IPS DF 6.9 (cell line): ENCODE measurements at regions not wholly inside any gene's neighbourhood (a gene's known extent, or its start where the extent isn't known, plus 50 kb on each side); places are given as distances from the start of the nearest gene placed in this dataset.

Experiments used
- DNase-seq: peaks from one replicate; pipeline ENCODE4 v3.0.0-alpha.2; 2013; ENCODE audit warnings: low read depth, low spot score
- H3K27ac ChIP-seq: one replicate; pipeline ENCODE4 v1.5.1; 2013; ENCODE audit warnings: low read length, control low read depth
- H3K27me3 ChIP-seq: 2 replicates; pipeline ENCODE4 v1.6.1; 2013; ENCODE audit warnings: mild to moderate bottlenecking, low read length; ENCODE audit not compliant: control insufficient read depth, insufficient read depth
- H3K36me3 ChIP-seq: 2 replicates; pipeline ENCODE4 v1.6.1; 2013; ENCODE audit warnings: low read length; ENCODE audit not compliant: control insufficient read depth, insufficient read depth
- H3K4me1 ChIP-seq: 2 replicates; pipeline ENCODE4 v1.6.1; 2013; ENCODE audit warnings: low read length; ENCODE audit not compliant: control insufficient read depth, insufficient read depth
- H3K4me3 ChIP-seq: 2 replicates; pipeline ENCODE4 v1.5.1; 2013; ENCODE audit warnings: mild to moderate bottlenecking, low read length
- H3K9me3 ChIP-seq: 2 replicates; pipeline ENCODE4 v1.6.1; 2013; ENCODE audit warnings: low read length, inconsistent platforms; ENCODE audit not compliant: control insufficient read depth, insufficient read depth
- WGBS: extraction: QIAGEN DNeasy Blood & Tissue Kit; methylation state at CpG from one replicate; pipeline ENCODE4 v1.1.7; 2013; ENCODE audit warnings: mixed read lengths, missing lambda C conversion rate; ENCODE audit not compliant: insufficient read length, insufficient coverage; 5-methylcytosine and 5-hydroxymethylcytosine counted together

DNA sequence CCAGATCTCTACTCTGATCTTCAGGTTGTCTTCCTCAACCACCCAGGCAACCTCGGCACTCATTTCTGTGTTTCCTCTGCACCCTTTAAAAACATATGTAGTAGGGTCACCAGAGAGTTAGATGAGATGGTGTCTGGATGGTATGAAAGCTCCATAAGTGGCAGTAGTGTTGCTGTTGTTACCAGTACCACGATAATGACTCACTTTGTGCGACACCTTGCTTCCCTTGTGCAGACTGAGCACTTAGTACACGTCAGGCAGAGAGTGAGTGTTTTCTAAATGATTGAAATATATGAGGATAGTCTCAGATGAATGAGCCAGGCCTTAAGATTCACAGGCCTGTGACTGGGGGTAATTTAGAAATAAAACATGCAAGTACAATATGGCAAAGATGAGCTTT, 188.7 kb downstream of the MAF start:
- Histone ChIP-seq H3K27me3 (no peaks in the 10 kb centered on the region), H3K4me1 (peaks cover 2% of the 10 kb centered on the region; the same call in 1 of the 2 replicates), H3K36me3 (no peaks in the 10 kb centered on the region), H3K9me3 (no peaks in the 10 kb centered on the region), H3K27ac (no peak overlapping the region), H3K4me3 (no peak overlapping the region)
- DNase-seq, result no peak
- WGBS, result no CpG with 5 or more reads among the region's 4 CpGs

DNA sequence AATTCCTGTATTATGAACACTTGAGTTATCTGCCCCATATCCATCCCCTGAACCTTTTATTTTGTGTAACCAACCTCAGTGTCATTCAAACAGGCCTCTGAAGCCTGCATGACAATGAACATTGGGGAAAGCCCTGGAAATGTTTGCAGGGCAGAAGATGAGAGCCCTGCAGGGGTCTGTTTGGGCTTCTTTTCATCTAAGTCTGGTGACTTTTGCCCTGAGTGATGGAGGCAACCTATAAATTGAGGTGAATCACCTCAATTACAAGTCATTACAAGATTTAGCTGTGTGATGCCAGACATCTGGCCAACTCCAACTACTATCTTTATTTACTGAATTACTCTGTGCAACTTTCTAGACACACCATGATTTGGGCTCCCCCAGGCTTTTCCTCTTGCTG, 189.2 kb downstream of the MAF start:
- no peak overlapping the region for H3K27ac ChIP-seq
- no peaks in the 10 kb centered on the region for H3K36me3 ChIP-seq
- peaks cover 2% of the 10 kb centered on the region; the same call in 1 of the 2 replicates for H3K4me1 ChIP-seq
- H3K9me3 ChIP-seq, result no peaks in the 10 kb centered on the region
- no peak for DNase-seq
- no peak overlapping the region for H3K4me3 ChIP-seq
- no peaks in the 10 kb centered on the region for H3K27me3 ChIP-seq

DNA sequence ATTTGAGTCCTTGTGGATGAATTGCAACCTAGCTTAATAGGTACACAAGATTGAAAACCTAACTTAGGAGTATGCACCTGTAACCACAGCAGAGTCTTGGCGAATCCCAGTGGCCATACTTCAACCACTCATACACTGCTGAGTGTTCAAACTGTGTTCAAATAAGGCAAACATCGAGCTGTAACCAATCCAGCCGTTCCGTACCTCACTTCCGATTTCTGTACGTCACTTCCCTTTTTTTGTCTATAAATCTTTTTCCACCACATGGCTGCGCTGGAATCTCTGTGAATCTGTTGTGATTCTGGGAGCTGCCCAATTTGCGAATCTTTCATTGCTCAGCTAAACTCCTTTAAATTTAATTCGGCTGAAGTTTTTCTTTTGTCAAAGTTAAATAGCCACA, 190.6 kb downstream of the MAF start:
- DNase-seq, result no peak
- no CpG with 5 or more reads among the region's 9 CpGs for WGBS
- no peaks in the 10 kb centered on the region for H3K27me3 ChIP-seq
- no peak overlapping the region for H3K4me3 ChIP-seq
- H3K9me3 ChIP-seq, result no peaks in the 10 kb centered on the region
- H3K36me3 ChIP-seq, result no peaks in the 10 kb centered on the region
- H3K27ac ChIP-seq, result no peak overlapping the region
- no peaks in the 10 kb centered on the region for H3K4me1 ChIP-seq

DNA sequence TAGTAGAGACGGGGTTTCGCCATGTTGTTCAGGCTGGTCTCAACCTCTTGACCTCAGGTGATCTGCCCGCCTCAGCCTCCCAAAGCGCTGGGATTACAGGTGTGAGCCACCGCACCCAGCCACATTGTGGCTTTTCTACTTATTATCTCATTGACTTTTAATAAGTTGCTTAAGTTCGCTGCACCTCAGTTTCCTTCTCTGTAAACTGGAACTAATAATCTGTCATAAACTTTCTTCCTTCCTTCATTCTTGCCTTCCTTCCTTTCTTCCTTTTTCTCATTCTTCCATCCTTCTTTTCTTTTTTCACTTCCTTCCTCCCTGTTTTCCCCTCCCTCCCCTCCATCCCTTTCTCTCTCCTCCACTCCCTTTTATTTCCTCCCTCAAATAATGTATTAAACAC, 192.2 kb downstream of the MAF start:
- Histone ChIP-seq H3K4me1 (no peaks in the 10 kb centered on the region), H3K9me3 (no peaks in the 10 kb centered on the region), H3K27ac (no peak overlapping the region), H3K27me3 (no peaks in the 10 kb centered on the region), H3K4me3 (no peak overlapping the region), H3K36me3 (no peaks in the 10 kb centered on the region)
- WGBS, result no CpG with 5 or more reads among the region's 6 CpGs
- DNase-seq, result no peak

DNA sequence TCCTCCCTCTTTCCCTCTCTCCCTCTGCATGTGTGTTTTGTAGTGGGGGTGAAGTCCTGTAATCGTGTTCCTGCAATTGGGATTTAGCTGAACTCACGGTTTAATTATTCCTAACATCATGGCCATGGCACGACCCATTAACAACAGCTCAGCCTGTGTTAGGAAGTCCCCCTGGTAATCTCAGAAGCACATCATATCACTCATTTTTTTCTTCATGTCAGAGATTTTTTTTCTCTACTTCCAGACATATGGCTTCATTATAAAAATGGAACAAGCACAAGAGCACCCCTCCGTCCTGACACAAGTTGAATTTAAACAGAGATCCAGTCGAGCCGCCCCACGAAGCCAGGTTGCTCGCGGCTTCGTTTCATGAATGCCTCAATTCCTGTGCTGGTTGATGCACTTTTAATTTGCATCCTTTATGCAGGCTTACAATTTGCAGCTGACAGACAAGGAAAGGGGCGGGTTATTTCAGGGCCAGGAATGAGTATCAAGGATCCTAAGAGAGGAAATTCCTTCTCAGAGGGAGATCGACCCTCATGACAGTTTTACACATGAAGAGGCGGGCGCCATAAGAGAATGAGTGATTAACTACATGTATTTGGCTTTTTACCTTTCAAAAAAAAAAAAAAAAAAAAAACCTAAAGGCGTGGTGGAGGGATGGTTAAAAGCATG, 192.9 kb downstream of the MAF start:
- no peak overlapping the region for H3K4me3 ChIP-seq
- no peaks in the 10 kb centered on the region for H3K4me1 ChIP-seq
- H3K9me3 ChIP-seq, result no peaks in the 10 kb centered on the region
- DNase-seq, result no peak
- no peaks in the 10 kb centered on the region for H3K27me3 ChIP-seq
- H3K27ac ChIP-seq, result no peak overlapping the region
- H3K36me3 ChIP-seq, result no peaks in the 10 kb centered on the region
- no CpG with 5 or more reads among the region's 15 CpGs for WGBS

DNA sequence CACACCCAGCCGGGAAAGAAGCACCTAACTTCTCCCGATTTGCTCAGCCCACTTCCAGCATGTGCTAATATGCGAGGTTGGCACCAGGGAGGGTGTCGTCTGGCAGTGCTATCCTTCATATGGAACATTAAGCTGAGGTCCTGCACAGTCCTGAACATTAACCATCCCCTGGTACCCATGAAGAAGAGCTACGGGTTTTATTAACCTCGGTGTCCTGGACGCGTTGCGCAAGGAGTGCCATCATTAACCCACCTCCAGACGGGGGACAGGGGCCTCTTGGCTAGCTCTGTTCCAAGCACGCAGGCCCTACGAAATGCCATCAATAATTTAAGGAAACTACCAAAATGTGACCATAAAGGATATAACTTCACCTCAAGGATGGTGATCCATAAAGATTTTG, 193.5 kb downstream of the MAF start:
- Histone ChIP-seq H3K27ac (no peak overlapping the region), H3K4me1 (no peaks in the 10 kb centered on the region), H3K36me3 (no peaks in the 10 kb centered on the region), H3K27me3 (no peaks in the 10 kb centered on the region), H3K4me3 (no peak overlapping the region), H3K9me3 (no peaks in the 10 kb centered on the region)
- DNase-seq, result no peak
- WGBS, result no CpG with 5 or more reads among the region's 12 CpGs

DNA sequence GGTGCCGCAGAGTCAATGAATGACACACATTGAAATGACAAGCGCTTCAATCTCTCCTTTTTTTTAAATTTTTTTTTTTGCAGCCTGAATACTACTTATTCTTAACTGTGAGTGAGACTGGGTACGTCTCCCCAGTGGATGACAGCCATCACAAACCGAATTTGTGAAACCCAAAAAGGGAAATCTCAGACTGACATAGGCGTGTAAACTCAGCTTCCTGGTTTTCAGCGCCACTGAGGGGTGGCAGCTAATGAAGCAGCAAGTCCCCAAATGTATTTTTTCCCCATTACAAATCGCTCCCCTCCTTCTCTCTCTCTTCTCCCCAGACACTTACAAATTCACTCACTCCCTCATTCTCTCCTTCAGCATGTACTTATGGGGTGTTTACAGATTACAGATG, 196.0 kb downstream of the MAF start:
- no peak overlapping the region for H3K27ac ChIP-seq
- H3K9me3 ChIP-seq, result no peaks in the 10 kb centered on the region
- no peak overlapping the region for H3K4me3 ChIP-seq
- no peaks in the 10 kb centered on the region for H3K36me3 ChIP-seq
- H3K27me3 ChIP-seq, result no peaks in the 10 kb centered on the region
- no peak for DNase-seq
- no peaks in the 10 kb centered on the region for H3K4me1 ChIP-seq
- WGBS, result 100% methylated on average over 1 of the region's 7 CpGs

DNA sequence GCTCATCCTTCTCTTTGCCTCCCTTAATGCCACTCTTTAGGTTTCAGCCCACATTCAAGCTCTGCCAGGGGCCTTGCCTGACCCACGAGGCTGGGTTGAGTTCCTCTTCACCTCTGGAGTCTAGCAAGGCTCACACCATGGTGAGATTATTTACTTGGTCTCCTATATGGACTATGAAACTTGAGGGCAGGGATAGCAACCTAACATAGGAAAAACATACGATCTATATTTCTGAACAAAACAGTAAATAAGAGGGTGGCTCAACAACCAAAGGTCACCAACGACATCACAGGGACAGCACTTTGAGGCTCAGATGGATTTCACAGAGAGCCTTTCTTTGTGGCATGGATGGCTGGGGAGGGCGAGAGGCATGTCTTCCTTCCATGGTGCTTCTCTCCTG, 197.0 kb downstream of the MAF start:
- DNase-seq, result no peak
- H3K4me3 ChIP-seq, result no peak overlapping the region
- H3K27me3 ChIP-seq, result no peaks in the 10 kb centered on the region
- H3K27ac ChIP-seq, result no peak overlapping the region
- H3K4me1 ChIP-seq, result no peaks in the 10 kb centered on the region
- WGBS, result no CpG with 5 or more reads among the region's 4 CpGs
- H3K9me3 ChIP-seq, result no peaks in the 10 kb centered on the region
- no peaks in the 10 kb centered on the region for H3K36me3 ChIP-seq

DNA sequence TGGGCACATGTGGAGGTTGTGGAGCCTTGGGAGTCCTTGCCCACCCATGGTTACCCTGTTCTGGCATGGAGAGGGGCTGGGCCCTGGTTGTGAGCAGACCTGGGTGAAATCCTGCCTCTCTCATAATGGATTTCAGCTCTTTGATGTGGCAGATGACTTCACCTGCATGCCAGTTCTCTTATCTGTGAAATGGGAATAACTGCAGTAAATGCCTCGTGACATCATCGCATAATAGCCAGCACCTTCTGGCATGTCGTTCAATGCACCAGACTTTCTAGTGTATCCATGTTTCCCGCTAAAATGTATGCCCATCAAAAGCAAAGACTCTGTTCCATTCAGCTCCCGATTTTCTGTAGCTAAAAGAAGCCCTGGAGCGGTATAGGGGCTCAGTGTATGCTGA, 197.6 kb downstream of the MAF start:
- Histone ChIP-seq H3K27ac (no peak overlapping the region), H3K36me3 (no peaks in the 10 kb centered on the region), H3K9me3 (no peaks in the 10 kb centered on the region), H3K4me1 (no peaks in the 10 kb centered on the region), H3K27me3 (no peaks in the 10 kb centered on the region), H3K4me3 (no peak overlapping the region)
- no CpG with 5 or more reads among the region's 6 CpGs for WGBS
- no peak for DNase-seq

DNA sequence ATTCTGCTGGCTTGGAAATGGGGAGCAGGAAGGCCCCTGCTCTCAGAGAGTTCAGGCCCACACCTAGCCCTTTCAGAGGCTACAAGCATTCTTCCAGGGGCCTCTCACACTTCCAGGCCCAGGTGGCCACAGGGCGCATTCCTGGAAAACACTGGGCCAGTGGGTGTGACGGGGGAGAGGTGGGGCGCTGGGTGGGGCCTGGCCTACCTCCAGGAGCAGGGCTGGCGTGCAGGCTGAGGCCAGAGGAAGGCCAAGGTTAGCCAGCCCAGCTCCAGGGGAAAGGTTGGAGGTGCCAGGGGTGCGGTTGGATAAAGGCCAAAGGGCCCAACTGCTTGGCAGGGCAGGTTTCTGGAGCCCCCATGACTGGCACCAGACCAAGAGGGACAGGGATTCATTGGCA, 198.2 kb downstream of the MAF start:
- no peaks in the 10 kb centered on the region for H3K9me3 ChIP-seq
- no peak for DNase-seq
- no peaks in the 10 kb centered on the region for H3K27me3 ChIP-seq
- no peaks in the 10 kb centered on the region for H3K36me3 ChIP-seq
- no peak overlapping the region for H3K4me3 ChIP-seq
- no peaks in the 10 kb centered on the region for H3K4me1 ChIP-seq
- H3K27ac ChIP-seq, result no peak overlapping the region
- no CpG with 5 or more reads among the region's 5 CpGs for WGBS

DNA sequence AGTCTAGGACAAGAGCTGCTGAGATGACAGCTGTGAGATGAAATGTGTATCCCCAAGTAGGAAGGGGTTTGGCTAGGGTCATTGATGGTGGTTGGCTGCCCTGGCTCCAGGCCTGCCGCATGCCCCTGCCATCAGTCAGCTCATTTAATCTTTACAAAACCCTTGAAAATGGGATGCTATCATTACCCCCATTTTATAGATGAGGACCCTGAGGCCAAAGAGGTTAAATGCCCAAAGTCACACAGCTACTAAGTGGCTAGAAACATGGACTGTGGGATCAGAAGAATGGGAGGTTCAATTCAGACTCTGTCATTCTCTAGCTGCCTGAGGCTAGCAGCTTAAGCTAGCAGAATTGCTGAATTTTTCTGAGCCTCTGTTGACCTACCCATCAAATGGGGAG, 198.8 kb downstream of the MAF start:
- no peaks in the 10 kb centered on the region for H3K4me1 ChIP-seq
- no CpG with 5 or more reads among the region's 1 CpG for WGBS
- no peak for DNase-seq

More for the DNA sequence above, 198.8 kb downstream of the MAF start:
- H3K4me3 ChIP-seq, result no peak overlapping the region
- H3K36me3 ChIP-seq, result no peaks in the 10 kb centered on the region
- no peak overlapping the region for H3K27ac ChIP-seq
- H3K27me3 ChIP-seq, result no peaks in the 10 kb centered on the region
- H3K9me3 ChIP-seq, result no peaks in the 10 kb centered on the region
